ENCODE measurements at regions not wholly inside any gene's neighbourhood (a gene's known extent, or its start where the extent isn't known, plus 50 kb on each side); places are given as distances from the start of the nearest gene placed in this dataset.
A peak's percentile ranks its signal among the peaks of the same experiment; 100 is the strongest.
"Not testable (repeated sequence)": the region's sequence is repeated elsewhere in the genome, so short reads cannot be mapped to it uniquely, and the experiment has no call there.

DNA sequence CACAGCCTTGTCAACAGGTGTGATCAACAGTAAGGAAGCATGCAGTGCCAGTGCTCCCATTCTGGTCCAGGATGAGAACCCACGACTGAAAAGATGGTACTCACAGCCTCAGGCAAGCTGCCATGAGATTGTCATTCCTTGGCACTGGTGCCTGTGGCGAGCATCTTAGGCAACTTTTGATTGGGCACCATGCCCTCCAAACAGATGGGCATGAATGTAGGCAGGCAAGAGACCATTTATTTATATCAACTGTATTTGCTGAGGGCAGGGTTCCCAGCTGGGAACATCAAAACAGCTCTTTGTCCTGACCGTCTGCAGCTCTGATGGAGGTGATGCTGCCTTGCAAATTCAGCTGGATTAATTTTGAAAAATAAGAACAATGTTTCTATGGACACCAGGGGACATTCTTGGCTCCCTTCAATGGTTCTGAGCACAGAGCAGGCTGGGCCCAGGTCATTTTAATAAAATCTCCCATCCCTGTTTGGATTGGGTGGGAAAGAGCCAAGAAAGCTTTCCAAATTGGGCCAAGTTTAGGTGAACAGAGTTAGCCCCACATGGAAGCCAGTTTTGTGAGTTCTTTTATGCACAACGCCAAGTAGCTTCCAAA, 522.5 kb downstream of the RMST start:
- H3K36me3 Mint-ChIP-seq (ENCODE audit: low read depth): no peaks in the 10 kb centered on the region
- intact Hi-C loops (cut with micrococcal nuclease): no loop called here
- H3K4me1 Mint-ChIP-seq (ENCODE audit: low read depth): no peaks in the 10 kb centered on the region
- no peak for DNase-seq
- H3K4me3 Mint-ChIP-seq: no peak overlapping the region
- no peak overlapping the region for H3K27ac Mint-ChIP-seq
- H3K27me3 Mint-ChIP-seq (ENCODE audit: low read depth): no peaks in the 10 kb centered on the region
- CTCF ChIA-PET: interaction anchor here (1.4 kb wide), 1 partner anchor 24 kb away, joined by 6 read pairs; no protein-coding TSS in a partner anchor
- H3K9me3 Mint-ChIP-seq: no peaks in the 10 kb centered on the region

DNA sequence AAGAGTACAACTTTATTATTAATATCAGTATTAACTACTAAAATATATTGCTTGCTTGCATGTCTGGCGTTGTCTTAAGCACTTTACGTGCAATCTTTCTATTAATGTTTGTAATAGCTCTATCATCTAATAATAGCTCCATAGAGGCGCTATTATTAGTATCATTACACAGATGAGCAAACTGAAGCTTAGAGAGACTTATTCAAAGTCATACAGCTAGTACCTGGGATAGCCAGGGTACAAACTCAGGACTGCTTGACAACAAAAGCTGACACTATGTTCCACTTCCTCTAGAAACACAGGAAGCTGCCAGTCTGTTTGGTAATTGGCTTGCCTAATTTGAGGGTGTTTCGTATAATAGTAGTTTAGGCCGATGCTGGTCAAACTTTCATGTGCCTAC, 523.2 kb downstream of the RMST start:
- Mint-ChIP-seq H3K36me3 (ENCODE audit: low read depth) (no peaks in the 10 kb centered on the region), H3K4me1 (ENCODE audit: low read depth) (no peaks in the 10 kb centered on the region), H3K9me3 (no peaks in the 10 kb centered on the region), H3K27ac (no peak overlapping the region), H3K27me3 (ENCODE audit: low read depth) (no peaks in the 10 kb centered on the region), H3K4me3 (no peak overlapping the region)
- no peak for DNase-seq
- intact Hi-C loops (cut with micrococcal nuclease): no loop called here
- CTCF ChIA-PET: interaction anchor here (1.4 kb wide), 1 partner anchor 24 kb away, joined by 6 read pairs; no protein-coding TSS in a partner anchor

DNA sequence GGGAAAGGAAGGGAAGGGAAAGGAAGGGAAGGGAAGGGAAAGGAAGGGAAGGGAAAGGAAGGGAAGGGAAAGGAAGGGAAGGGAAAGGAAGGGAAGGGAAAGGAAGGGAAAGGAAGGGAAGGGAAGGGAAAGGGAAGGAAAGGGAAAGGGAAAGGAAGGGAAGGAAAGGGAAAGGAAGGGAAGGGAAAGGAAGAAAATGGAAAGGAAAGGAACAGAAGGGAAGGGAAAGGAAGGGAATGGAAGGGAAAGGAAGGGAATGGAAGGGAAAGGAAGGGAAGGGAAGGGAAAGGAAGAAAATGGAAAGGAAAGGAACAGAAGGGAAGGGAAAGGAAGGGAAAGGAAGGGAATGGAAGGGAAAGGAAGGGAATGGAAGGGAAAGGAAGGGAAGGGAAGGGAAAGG, 526.0 kb downstream of the RMST start:
- DNase-seq; CTCF ChIA-PET; H3K4me3 Mint-ChIP-seq; H3K4me1 Mint-ChIP-seq (ENCODE audit: low read depth); H3K9me3 Mint-ChIP-seq; H3K27ac Mint-ChIP-seq; H3K36me3 Mint-ChIP-seq (ENCODE audit: low read depth); H3K27me3 Mint-ChIP-seq (ENCODE audit: low read depth); intact Hi-C loops (cut with micrococcal nuclease): not testable (repeated sequence)

DNA sequence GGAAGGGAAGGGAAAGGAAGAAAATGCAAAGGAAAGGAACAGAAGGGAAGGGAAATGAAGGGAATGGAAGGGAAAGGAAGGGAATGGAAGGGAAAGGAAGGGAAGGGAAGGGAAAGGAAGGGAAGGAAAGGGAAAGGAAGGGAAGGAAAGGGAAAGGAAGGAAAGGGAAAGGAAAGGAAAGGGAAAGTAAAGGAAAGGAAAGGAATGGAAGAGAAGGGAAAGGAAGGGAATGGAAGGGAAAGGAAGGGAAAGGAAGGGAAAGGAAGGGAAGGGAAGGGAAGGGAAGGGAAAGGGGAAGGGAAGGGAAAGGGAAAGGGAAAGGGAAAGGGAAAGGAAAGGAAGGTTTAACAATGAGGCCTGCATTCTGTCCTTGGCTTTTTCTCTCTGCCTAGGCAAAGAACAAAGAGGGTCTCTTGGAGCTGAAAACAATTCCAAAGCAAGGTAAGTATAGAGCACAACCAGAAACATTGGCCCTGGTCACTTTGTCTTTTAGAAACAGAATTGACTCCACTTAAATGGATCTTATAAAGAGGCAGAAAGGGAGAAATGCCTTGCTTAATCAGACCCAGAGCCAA, 525.9 kb upstream of the TMPO start:
- CTCF ChIA-PET: no interaction called here
- peaks cover 2% of the 10 kb centered on the region for H3K9me3 Mint-ChIP-seq
- DNase-seq: no peak
- H3K4me1 Mint-ChIP-seq (ENCODE audit: low read depth): no peaks in the 10 kb centered on the region
- H3K27me3 Mint-ChIP-seq (ENCODE audit: low read depth): peaks cover 10% of the 10 kb centered on the region
- intact Hi-C loops (cut with micrococcal nuclease): no loop called here
- no peak overlapping the region for H3K27ac Mint-ChIP-seq
- no peaks in the 10 kb centered on the region for H3K36me3 Mint-ChIP-seq (ENCODE audit: low read depth)
- no peak overlapping the region for H3K4me3 Mint-ChIP-seq

DNA sequence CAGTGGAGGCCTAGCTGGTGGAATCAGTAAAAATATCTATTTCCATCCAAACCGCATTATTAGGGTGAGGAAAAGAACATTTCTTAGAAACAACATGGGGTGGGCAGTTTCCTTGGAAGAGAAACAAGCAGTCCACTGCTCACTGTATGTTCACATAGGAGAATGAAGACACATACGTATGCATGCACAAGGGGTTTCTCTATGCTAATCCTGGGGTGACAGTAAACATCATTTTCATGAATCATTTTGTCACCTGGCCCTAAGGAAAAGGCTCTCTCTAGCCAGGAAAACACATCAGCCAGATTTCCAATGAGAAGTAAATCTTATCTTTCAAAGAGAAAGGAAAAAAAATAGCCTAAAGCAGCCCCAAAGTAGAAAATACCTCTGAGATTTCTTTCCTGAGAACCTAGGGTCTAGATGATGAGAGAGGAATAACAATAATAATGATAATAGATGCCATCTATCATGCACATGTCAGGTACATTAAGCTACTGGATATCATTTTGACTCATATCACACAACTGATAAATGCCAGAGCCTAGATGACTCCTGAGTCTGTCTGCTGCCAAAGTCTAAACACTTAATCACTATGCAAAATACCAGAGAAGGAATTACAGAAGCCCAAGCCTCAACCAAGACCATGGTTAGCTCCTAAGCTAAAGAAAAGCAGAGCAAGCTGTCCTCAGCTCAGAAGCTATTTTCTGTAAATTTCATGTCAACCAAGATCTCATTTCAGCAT, 520.5 kb upstream of the TMPO start:
- no peak overlapping the region for H3K27ac Mint-ChIP-seq
- H3K9me3 Mint-ChIP-seq: peaks cover 2% of the 10 kb centered on the region
- no peak for DNase-seq
- H3K36me3 Mint-ChIP-seq (ENCODE audit: low read depth): no peaks in the 10 kb centered on the region
- CTCF ChIA-PET: interaction anchor here (0.6 kb wide), 1 partner anchor 9 kb away, joined by 4 read pairs; no protein-coding TSS in a partner anchor
- no peak overlapping the region for H3K4me3 Mint-ChIP-seq
- H3K27me3 Mint-ChIP-seq (ENCODE audit: low read depth): peaks cover 10% of the 10 kb centered on the region
- intact Hi-C loops (cut with micrococcal nuclease): no loop called here
- no peaks in the 10 kb centered on the region for H3K4me1 Mint-ChIP-seq (ENCODE audit: low read depth)

- CTCF ChIA-PET: no interaction called here
- intact Hi-C loops (cut with micrococcal nuclease): no loop called here
- peaks cover 2% of the 10 kb centered on the region for H3K9me3 Mint-ChIP-seq
- no peak for DNase-seq
- no peak overlapping the region for H3K27ac Mint-ChIP-seq
- no peaks in the 10 kb centered on the region for H3K36me3 Mint-ChIP-seq (ENCODE audit: low read depth)
- H3K27me3 Mint-ChIP-seq (ENCODE audit: low read depth): peaks cover 10% of the 10 kb centered on the region
- no peak overlapping the region for H3K4me3 Mint-ChIP-seq
- no peaks in the 10 kb centered on the region for H3K4me1 Mint-ChIP-seq (ENCODE audit: low read depth)
Observed at GRCh38 chr12:97995559-97995958, 519.8 kb upstream of the TMPO start.

- DNase-seq: no peak
- Mint-ChIP-seq H3K4me3 (no peak overlapping the region), H3K9me3 (no peaks in the 10 kb centered on the region), H3K27me3 (ENCODE audit: low read depth) (peaks cover 7% of the 10 kb centered on the region), H3K27ac (no peak overlapping the region), H3K36me3 (ENCODE audit: low read depth) (no peaks in the 10 kb centered on the region), H3K4me1 (ENCODE audit: low read depth) (peaks cover 3% of the 10 kb centered on the region)
- CTCF ChIA-PET: interaction anchor here (1.0 kb wide), 1 partner anchor 226 kb away, joined by 5 read pairs; no protein-coding TSS in a partner anchor
- intact Hi-C loops (cut with micrococcal nuclease): no loop called here
Observed at GRCh38 chr12:98001430-98001829, 514.0 kb upstream of the TMPO start.

GRCh38 chr12:98002887-98003493, 512.4 kb upstream of the TMPO start:
- no peak overlapping the region for H3K4me3 Mint-ChIP-seq
- H3K36me3 Mint-ChIP-seq (ENCODE audit: low read depth): no peaks in the 10 kb centered on the region
- no peak overlapping the region for H3K27ac Mint-ChIP-seq
- H3K27me3 Mint-ChIP-seq (ENCODE audit: low read depth): peaks cover 7% of the 10 kb centered on the region
- intact Hi-C loops (cut with micrococcal nuclease): loop anchor here (1.0 to 2.0 kb wide), 3 partner anchors 394 to 1014 kb away; no protein-coding TSS in a partner anchor
- H3K4me1 Mint-ChIP-seq (ENCODE audit: low read depth): peaks cover 3% of the 10 kb centered on the region
- CTCF ChIA-PET: interaction anchor here (0.6 to 1.9 kb wide), 4 partner anchors 41 to 211 kb away, joined by 3 to 5 read pairs (median 4); no protein-coding TSS in a partner anchor
- no peaks in the 10 kb centered on the region for H3K9me3 Mint-ChIP-seq
- peak; percentile 58 for DNase-seq

DNA sequence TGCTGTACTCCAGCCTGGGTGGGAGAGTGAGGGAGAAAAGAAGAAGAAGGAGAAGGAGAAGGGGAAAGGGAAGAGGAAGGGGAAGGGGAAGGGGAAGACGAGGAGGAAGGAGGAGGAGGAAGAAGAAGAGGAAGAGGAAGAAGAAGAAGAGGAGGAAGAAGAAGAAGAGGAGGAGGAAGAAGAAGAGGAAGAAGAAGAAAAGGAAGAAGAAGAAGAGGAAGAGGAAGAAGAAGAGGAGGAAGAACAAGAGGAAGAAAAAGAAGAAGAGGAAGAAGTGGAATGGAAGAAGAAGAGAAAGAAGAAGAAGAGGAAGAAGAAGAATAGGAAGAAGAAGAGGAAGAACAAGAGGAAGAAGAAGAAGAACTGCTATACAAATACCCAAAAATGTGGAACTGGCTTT, 507.4 kb upstream of the TMPO start:
- Mint-ChIP-seq H3K27ac (no peak overlapping the region), H3K4me3 (no peak overlapping the region), H3K9me3 (no peaks in the 10 kb centered on the region), H3K36me3 (ENCODE audit: low read depth) (no peaks in the 10 kb centered on the region), H3K4me1 (ENCODE audit: low read depth) (peaks cover 2% of the 10 kb centered on the region), H3K27me3 (ENCODE audit: low read depth) (peaks cover 2% of the 10 kb centered on the region)
- intact Hi-C loops (cut with micrococcal nuclease): no loop called here
- DNase-seq: no peak
- CTCF ChIA-PET: no interaction called here

- Mint-ChIP-seq H3K4me3 (no peak overlapping the region), H3K4me1 (ENCODE audit: low read depth) (no peaks in the 10 kb centered on the region), H3K9me3 (no peaks in the 10 kb centered on the region), H3K27ac (no peak overlapping the region), H3K36me3 (ENCODE audit: low read depth) (no peaks in the 10 kb centered on the region), H3K27me3 (ENCODE audit: low read depth) (no peaks in the 10 kb centered on the region)
- CTCF ChIA-PET: no interaction called here
- intact Hi-C loops (cut with micrococcal nuclease): no loop called here
- no peak for DNase-seq
Observed at GRCh38 chr12:98013560-98013959, 501.8 kb upstream of the TMPO start.

DNA sequence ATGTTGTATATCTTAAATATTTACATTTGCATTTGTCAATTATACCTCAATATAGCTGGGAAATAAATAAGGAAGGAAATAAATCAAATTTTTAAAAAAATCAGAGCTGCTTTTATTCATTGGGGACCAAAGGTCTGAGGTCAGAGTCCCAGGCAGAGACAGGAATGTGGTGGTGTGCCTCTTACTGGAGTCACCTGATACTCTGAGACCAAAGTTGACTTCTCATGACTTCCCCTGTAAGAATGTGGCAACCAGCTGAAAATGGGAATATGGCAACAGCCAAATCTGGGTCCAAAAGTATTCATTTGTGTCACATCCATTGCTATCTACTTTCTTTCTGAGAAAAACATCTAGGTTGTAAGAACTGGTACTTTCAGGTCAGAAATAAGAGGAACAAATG, 496.6 kb upstream of the TMPO start:
- Mint-ChIP-seq H3K4me3 (no peak overlapping the region), H3K36me3 (ENCODE audit: low read depth) (no peaks in the 10 kb centered on the region), H3K27ac (no peak overlapping the region), H3K4me1 (ENCODE audit: low read depth) (no peaks in the 10 kb centered on the region), H3K27me3 (ENCODE audit: low read depth) (no peaks in the 10 kb centered on the region), H3K9me3 (no peaks in the 10 kb centered on the region)
- intact Hi-C loops (cut with micrococcal nuclease): no loop called here
- DNase-seq: no peak
- CTCF ChIA-PET: no interaction called here

- Mint-ChIP-seq H3K9me3 (no peaks in the 10 kb centered on the region), H3K27me3 (ENCODE audit: low read depth) (no peaks in the 10 kb centered on the region), H3K4me1 (ENCODE audit: low read depth) (no peaks in the 10 kb centered on the region), H3K36me3 (ENCODE audit: low read depth) (no peaks in the 10 kb centered on the region), H3K4me3 (no peak overlapping the region), H3K27ac (no peak overlapping the region)
- intact Hi-C loops (cut with micrococcal nuclease): no loop called here
- DNase-seq: no peak
- CTCF ChIA-PET: no interaction called here
Observed at GRCh38 chr12:98020376-98020775, 495.0 kb upstream of the TMPO start.
